ENCODE measurements at regions not wholly inside any gene's neighbourhood (a gene's known extent, or its start where the extent isn't known, plus 50 kb on each side); places are given as distances from the start of the nearest gene placed in this dataset.

- peak; percentile 36 for DNase-seq
- TF ChIP-seq, protein P1, sequence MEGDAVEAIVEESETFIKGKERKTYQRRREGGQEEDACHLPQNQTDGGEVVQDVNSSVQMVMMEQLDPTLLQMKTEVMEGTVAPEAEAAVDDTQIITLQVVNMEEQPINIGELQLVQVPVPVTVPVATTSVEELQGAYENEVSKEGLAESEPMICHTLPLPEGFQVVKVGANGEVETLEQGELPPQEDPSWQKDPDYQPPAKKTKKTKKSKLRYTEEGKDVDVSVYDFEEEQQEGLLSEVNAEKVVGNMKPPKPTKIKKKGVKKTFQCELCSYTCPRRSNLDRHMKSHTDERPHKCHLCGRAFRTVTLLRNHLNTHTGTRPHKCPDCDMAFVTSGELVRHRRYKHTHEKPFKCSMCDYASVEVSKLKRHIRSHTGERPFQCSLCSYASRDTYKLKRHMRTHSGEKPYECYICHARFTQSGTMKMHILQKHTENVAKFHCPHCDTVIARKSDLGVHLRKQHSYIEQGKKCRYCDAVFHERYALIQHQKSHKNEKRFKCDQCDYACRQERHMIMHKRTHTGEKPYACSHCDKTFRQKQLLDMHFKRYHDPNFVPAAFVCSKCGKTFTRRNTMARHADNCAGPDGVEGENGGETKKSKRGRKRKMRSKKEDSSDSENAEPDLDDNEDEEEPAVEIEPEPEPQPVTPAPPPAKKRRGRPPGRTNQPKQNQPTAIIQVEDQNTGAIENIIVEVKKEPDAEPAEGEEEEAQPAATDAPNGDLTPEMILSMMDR (IDR thresholded peaks at IDR 0.05; ENCODE audit: low read depth, low read length) = no peak
Measured at GRCh38 chr1:228989992-228990827, 254.9 kb downstream of the RHOU start.

DNA sequence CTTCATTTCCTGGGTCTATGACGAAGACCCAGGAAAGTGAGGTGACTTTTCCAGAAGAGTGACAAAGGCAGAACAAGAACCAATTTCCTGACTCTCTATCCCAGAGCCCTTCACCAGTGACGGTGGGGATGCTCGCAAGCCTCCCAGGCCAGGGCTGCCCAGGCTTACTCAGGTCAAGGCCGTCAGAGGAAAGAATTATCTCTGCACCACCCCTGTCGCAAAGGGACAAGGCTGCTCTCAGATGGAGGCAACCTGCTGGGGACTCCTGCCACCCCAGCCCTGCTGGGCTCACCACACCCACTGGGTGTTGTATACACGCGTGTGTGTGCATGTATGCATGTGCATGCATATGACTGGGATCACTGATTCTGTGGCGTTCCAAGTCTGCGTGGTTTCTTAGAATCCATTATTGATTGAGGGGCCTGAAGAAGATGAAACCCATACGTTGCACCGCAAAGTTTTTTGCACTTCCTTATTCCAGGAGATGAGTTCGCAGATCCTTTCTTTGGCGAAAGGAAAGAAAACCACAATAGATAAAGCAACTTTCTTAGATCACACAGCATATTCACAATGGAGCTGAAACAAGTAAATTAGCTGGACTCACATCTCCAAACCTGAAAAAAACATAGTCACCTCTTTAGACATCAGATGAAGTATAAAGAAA, 255.8 kb downstream of the RHOU start:
- H3K9me3 ChIP-seq = no peaks in the 10 kb centered on the region
- H3K4me3 ChIP-seq (ENCODE audit: low read depth, low read length) = no peak overlapping the region
- peaks cover 34% of the 10 kb centered on the region for H3K4me1 ChIP-seq
- no peaks in the 10 kb centered on the region for H3K36me3 ChIP-seq
- TF ChIP-seq, protein P1 (IDR thresholded peaks at IDR 0.05; ENCODE audit: low read depth, low read length) = no peak
- DNase-seq = no peak
- H3K27me3 ChIP-seq = no peaks in the 10 kb centered on the region

More at GRCh38 chr1:228989992-228990827, 254.9 kb downstream of the RHOU start:
- peaks cover 34% of the 10 kb centered on the region for H3K4me1 ChIP-seq
- no peak overlapping the region for H3K4me3 ChIP-seq (ENCODE audit: low read depth, low read length)
- H3K9me3 ChIP-seq = no peaks in the 10 kb centered on the region
- no peaks in the 10 kb centered on the region for H3K27me3 ChIP-seq
- no peaks in the 10 kb centered on the region for H3K36me3 ChIP-seq

DNA sequence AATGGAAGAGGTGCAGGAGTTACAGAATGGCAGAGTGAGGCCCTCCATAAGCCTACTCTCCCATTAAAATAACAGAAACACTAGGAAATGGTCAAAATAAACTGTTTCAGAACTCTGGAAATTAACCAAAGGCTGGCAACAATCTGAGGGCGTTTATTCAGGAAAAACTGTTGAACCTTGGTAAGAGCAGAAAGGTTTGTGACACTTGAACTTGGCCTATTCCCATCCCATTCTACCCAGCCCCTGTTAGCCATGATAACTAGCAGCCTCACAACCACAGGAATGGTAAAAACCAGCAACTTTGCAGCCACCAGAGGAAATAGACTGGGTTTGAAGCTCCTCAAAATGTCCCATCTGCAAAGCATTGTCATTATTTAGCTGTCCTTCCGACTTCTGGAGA, 256.8 kb downstream of the RHOU start:
- no peak overlapping the region for H3K4me3 ChIP-seq (ENCODE audit: low read depth, low read length)
- peaks cover 28% of the 10 kb centered on the region for H3K4me1 ChIP-seq
- TF ChIP-seq, protein P1 (IDR thresholded peaks at IDR 0.05; ENCODE audit: low read depth, low read length) = no peak
- no peaks in the 10 kb centered on the region for H3K9me3 ChIP-seq
- no peak for DNase-seq
- no peaks in the 10 kb centered on the region for H3K36me3 ChIP-seq
- H3K27me3 ChIP-seq = no peaks in the 10 kb centered on the region

- TF ChIP-seq, protein P1 (IDR thresholded peaks at IDR 0.05; ENCODE audit: low read depth, low read length) = no peak
- H3K4me3 ChIP-seq (ENCODE audit: low read depth, low read length) = no peak overlapping the region
- H3K36me3 ChIP-seq = no peaks in the 10 kb centered on the region
- H3K9me3 ChIP-seq = no peaks in the 10 kb centered on the region
- peaks cover 21% of the 10 kb centered on the region for H3K4me1 ChIP-seq
- H3K27me3 ChIP-seq = no peaks in the 10 kb centered on the region
- no peak for DNase-seq
Measured at GRCh38 chr1:228992907-228993535, 257.7 kb downstream of the RHOU start.

- Histone ChIP-seq H3K27me3 (no peaks in the 10 kb centered on the region), H3K36me3 (no peaks in the 10 kb centered on the region), H3K9me3 (no peaks in the 10 kb centered on the region), H3K4me3 (ENCODE audit: low read depth, low read length) (no peak overlapping the region), H3K4me1 (peaks cover 10% of the 10 kb centered on the region)
- TF ChIP-seq, protein P1 (IDR thresholded peaks at IDR 0.05; ENCODE audit: low read depth, low read length) = no peak
- DNase-seq = no peak
Measured at GRCh38 chr1:228994676-228995594, 259.7 kb downstream of the RHOU start.

All from BE2C (cell line).